WI38 (cell line): ENCODE measurements at regions not wholly inside any gene's neighbourhood (a gene's known extent, or its start where the extent isn't known, plus 50 kb on each side); places are given as distances from the start of the nearest gene placed in this dataset.

Source experiments
- H3K4me3 ChIP-seq: 2 replicates; pipeline ENCODE4 v1.5.1; 2011; ENCODE audit warnings: low read depth, mild to moderate bottlenecking, control low read depth, low read length
- CTCF ChIP-seq: IDR thresholded peaks from 2 replicates; pipeline ENCODE4 v1.5.1; 2012; ENCODE audit warnings: low read depth, mild to moderate bottlenecking, control low read depth, low read length

- TF ChIP-seq CTCF = no peak
- no peak overlapping the region for H3K4me3 ChIP-seq
These were observed 286.2 kb downstream of the GASK1B start for GRCh38 chr4:157886645-157887044.

- no peak for TF ChIP-seq CTCF
- H3K4me3 ChIP-seq = no peak overlapping the region
These were observed 287.0 kb downstream of the GASK1B start for GRCh38 chr4:157885811-157886210.

- no peak for TF ChIP-seq CTCF
- no peak overlapping the region for H3K4me3 ChIP-seq
These were observed 289.9 kb downstream of the GASK1B start for GRCh38 chr4:157882901-157883300.

GRCh38 chr4:157880761-157881160, 292.1 kb downstream of the GASK1B start:
- no peak for TF ChIP-seq CTCF
- no peak overlapping the region for H3K4me3 ChIP-seq

GRCh38 chr4:157854819-157855218, 318.0 kb downstream of the GASK1B start:
- TF ChIP-seq CTCF = no peak

GRCh38 chr4:157840648-157841047, 332.2 kb downstream of the GASK1B start:
- H3K4me3 ChIP-seq = no peak overlapping the region
- TF ChIP-seq CTCF = no peak

More at GRCh38 chr4:157854819-157855218, 318.0 kb downstream of the GASK1B start:
- H3K4me3 ChIP-seq = no peak overlapping the region

- no peak overlapping the region for H3K4me3 ChIP-seq
- TF ChIP-seq CTCF = no peak
These were observed 332.8 kb downstream of the GASK1B start for GRCh38 chr4:157840034-157840433.
